Activated CD8-positive, alpha-beta memory T cell treated with anti-CD3 and anti-CD28 coated beads, Interleukin-2, amount 50 U/mL, for 4 hours (primary cell): ENCODE measurements at regions not wholly inside any gene's neighbourhood (a gene's known extent, or its start where the extent isn't known, plus 50 kb on each side); places are given as distances from the start of the nearest gene placed in this dataset.

Experiments
- DNase-seq: peaks from one replicate; pipeline ENCODE4 v3.0.0-alpha.2; 2020

DNA sequence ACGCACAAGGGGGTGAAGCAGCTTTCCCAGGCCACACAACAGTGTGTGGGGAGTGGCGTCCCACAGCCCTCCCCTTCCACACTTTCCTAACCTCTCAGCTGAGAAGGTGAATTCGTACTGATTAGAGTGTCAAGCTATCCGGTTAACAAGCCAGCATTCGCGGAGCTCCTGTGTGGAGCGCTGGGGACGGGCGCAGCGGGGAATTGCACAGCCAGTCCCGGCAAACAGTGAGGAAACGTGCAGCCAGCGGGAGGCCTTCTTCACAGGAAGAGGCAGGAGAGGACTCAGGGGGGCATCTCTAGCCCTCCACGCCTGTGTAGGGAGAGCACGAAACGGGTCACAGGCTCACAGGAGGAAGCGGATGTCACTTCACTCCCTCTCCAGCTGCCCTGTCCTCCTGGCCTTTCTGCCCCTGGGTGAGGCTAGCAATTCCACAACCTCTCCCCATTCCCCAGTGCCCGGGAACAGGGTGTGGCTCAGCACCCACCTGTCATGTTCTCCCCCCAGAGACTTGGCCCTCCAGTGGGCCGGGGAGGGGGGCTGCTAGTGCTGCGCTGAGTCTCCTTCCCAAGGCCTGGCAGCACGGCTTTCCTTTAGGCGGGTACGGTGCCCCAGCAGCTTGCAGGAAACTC lies 117.3 kb downstream of the CPZ start:
- DNase-seq, result no peak

DNA sequence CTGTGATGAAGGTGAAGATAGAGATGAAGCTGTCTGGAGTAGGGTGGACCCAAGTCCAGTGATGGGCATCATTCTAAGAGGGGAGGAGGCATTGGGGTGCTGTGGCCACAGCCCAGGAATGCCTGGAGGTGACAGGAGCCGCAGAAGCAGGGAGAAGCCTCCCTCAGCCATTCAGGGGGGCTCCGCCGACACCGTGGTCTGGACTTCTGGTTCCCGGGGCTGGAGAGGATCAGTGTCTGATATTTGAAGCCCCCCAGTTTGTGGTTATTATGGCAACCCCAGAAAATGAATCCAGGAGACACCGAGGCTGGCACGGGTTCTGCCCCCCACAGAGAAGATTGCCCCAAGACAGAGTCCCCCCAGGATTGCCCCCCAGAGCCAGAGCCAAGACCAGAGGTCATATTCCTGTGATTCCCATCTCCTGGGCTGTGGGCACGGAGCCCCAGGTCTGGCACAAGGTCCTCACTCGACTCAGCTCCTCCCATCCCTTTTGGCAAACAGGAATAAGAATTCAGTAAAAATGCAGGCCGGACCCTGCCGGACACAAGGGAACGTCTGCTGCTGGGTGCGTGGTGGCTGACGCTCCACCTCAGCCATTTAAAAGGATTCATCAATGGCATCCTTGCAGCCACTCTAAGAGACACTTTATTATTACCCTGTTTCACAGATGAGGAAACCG lies 116.6 kb downstream of the CPZ start:
- DNase-seq, result no peak

DNA sequence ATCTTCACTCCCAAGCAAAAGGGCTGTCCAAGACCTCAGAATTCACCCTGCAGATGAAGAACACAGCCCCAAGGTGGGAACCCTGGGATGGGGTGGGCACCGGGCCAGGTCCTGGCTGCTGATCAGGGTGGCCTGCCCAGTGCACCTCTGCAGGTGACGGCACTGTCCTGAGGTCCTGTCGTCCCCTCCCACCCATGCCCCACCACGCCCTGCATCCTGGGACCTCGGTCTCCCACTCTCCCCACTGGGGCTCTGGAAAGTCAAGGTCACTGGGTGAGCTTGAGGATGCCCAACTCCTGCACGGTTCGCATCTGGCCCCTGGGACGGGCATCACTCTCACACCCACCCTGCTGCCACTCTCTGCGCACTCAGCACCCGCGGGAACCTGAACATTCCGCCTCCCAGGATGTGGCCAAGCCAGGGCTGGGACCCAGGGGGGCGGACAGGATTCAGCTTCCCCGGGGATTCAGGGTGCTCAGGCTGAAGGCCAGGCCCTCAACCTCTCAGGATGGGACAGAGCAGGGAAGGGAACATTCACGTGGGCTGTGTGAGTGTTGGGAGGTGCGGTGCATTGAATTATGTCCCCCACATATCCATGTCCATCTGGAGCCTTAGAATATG lies 115.9 kb downstream of the CPZ start:
- no peak for DNase-seq

DNA sequence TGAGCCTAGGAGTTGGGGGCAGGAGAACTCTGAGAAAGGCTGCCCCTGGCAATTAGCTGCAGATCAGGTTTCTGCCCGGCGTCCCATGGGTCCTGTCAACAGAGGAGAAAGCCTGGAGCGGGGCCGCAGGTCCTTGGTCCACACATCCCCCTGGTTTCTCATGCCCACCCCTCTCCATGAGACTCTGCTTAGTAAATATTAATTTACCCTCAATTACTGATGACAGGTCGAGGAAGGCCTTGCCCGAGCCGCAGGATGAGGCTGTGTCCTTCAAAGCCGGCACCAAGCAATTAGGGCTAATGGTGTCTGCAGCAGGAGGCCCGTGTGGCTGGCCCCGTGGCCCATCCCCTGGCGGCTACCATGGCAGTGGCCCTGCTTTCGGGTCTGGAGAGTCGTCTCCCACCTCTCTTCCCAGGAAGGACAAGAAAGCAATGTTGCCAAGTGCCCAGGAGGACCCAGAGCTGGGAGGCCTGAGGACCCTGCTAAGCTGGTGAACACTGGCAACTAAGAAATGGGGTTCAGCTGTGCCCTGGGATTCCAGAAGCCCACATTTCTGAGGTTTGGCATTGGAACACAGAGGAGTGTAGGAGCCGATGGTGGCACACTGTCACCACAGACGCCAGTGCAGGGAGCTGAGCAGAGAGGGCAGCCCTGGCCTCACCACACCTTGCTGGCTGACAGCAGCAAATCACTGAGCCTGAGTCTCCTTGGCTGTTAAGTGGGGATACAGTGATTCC lies 114.6 kb downstream of the CPZ start:
- DNase-seq, result no peak

DNA sequence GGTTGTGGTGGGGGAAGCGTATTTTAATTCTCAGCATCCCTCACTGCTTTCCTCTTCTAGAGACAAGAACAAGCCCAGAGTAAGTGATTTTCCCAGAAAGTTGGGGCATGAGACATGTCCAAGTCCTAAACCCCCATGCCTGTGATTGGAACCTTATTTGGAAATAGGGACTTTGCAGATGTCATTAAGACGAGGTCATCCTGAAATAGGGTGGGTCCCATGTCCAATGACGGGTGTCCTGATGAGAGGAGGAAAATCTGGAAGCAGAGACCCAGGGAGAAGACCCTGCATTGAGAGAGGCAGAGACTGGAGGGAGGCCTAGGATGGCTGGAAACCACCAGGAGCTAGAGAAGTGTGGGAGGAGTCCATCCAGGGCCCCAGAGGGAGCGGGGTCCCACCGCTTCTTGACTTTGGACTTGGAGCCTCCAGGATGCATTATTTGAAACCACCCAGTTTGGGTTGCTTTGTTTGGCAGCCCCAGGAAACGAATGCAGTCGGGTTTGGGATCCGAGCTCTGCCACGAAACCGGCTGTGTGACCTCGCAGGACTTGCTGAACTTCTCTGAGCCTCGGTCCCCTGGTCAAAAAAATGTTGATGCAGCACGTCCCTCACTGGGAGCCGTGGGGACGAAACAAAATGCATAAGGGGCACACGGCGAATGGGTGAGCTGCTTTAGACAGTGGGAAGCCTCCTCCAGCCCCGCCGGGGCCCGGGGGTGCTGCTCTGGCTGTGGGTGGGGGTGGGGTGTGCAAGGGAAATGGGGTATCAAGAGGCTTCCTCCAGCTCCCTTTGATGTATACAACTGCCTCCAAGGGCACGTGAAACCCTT lies 113.9 kb downstream of the CPZ start:
- DNase-seq, result no peak

DNA sequence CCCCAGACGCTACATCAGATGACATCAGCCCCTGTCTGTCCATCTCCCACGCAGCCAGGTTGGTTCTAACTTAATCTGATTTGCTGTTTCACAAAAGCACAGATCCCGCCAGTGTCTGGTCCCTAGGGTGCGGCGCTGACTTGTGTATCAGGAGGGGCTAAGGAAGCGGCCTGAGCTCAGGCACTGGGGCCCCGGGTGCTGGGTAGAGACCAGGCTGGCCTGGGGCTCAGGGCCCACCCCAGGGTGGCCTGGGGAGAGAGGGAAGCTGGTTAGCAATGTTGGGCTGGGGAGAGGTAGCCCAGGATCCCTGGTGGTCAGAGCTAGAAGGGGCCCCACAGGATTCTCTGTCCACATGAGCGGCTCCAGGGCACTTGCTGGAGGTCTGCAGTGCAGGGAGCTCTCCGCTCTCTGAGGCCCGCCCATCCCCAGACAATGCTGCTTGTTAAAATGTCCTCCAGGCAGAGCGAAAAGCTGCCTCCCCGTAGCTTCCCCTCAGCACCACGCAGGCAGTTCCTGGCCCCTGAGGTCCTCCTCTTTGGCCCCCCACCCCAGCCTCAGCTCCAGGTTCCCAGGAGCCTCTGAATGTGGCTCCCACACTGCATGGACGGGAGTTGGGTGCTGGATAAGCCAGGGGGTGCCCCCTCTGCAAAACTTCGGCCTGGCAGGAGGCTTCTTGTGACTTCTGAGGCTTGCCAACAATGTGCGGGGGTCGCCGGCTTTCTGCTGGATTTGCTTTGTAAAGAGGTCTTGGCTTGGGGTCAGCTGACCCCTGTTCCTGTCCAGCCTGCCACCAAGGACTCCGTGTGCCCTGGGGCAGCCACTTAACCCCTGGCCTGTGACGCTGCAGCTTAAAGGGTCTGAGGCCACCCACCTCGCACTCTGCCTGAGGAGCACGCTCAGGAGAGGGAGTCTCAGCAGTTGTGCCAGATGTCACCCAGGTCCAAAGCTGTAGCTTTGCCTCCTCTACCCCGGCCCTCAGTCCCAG lies 112.9 kb downstream of the CPZ start:
- no peak for DNase-seq

DNA sequence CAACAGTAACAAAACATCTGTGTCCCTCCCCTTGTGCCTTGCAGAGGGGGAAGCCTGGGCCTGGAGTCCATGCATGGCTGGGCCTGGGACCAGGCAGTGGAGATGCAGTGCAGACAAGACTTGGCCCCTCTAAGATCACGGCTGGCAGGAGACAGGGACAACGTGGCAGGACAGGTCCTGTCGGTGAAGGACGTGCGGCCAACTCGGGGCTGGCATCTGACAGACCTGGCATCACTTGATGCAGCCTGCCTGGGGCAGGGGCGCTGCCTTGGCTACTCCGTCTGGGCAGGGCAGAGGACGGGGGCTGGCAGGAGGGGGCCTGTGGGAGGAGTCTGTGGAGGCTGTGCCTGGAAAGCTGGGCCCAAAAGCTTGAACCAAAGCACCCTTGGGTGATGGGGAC lies 112.1 kb downstream of the CPZ start:
- no peak for DNase-seq

DNA sequence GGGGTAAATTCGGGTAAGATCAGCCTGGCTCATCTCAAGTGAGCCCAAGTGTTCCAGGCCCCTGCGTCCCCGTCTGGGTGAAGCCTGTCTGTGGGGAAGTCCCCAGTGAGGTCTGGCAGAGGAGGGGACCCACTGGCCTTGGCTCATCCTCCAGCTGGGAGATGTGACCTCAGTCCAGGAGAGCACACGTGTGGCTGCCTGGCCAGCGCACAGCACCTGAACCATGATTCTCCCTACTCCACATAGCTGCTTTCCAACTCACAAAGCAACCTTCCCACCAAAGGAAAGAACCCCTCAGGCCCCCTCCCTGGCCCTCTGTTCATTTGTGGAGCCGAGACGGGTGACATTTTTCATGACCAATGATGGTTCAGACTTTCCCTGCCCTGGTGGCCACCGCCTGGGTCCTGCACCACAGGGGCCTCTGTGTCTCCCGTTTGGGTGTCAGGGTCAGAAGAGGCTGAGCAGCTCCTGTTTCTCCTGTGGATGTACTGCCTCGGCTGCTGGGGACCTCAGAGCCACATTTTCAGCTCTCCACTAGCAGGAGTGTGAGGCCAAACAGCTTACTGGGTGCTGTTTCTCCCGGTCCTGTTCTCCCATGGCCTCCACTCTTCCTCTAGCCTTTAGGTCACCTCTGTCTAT lies 111.4 kb downstream of the CPZ start:
- DNase-seq, result no peak

DNA sequence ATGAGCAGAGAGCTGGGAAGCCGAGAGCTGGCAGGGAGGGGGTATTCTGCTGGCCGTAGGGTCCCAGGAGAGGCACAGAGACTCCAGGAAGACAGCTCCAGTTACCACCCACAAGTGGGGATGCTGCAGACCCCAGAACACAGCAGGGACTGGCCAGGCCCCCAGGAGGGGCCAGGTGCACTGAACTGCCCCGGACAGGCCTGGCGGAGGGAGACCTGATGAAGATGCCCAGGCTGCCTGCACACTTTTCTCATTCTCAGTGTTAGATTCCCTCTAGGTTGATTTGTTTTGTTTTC lies 110.8 kb downstream of the CPZ start:
- DNase-seq, result no peak

DNA sequence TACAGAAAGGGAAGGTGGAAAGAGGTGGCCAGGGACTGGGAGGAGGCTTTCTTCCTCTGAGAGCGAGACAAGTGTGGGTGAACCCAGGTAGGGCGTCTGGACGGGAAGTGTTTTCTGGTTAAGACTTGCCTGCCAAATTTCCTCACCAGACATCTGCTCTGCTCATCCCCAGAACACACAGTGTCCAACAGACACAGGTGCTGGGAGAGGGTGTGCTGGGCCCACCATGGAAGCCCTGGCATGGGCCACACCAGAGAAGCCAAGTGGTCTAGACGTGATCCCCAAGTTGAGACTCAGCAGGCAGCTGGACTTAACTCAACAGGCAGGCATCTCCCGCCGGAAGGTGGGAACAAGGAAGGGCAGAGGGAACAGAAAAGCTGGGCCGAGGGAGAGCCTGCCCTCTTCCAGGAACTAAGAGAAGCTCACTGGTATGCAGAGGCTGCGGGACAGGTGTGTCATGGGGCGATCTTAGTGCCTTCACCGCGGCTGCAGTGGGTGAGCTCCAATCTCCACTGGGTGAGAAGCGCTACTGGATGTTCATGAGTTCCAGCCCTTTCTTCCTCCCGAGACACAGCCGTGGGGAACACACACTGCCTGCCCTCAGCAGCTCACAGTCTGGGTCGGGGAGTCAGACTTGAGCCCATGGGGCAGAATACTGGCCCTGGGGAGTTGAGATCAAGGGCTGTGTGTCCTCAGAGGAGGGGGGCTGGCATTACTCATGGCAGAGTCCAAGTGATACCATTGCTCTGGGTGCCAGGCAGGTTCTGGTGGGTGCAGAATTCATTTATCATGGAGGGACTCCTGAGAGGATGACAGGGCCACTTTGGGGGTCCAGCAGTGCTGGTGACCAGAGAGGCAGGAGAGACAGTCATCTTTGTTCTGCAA lies 110.2 kb downstream of the CPZ start:
- DNase-seq, result no peak

DNA sequence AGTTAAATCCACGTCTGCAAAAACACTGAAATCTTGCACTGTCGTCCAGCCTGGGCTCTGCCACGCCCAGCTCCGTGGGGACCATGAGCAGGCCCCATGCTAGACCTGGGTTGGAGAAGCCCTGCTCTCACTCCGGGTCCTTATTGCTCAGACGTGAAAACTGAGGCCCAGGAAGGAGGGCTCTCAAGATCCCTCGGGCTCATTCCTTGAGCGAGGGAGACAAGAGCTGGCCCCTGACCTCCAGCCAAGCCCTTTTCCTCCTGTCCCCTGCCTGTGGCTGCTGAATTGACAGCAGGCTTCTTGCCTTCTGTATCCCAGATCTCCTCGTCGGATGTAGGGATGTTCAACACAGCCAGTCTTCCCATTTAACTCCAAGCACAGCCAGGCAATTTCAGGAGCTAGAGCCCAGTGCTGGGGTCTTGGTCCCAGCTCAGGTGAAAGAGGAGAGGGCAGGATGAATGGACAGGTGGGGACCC lies 109.5 kb downstream of the CPZ start:
- DNase-seq, result no peak

DNA sequence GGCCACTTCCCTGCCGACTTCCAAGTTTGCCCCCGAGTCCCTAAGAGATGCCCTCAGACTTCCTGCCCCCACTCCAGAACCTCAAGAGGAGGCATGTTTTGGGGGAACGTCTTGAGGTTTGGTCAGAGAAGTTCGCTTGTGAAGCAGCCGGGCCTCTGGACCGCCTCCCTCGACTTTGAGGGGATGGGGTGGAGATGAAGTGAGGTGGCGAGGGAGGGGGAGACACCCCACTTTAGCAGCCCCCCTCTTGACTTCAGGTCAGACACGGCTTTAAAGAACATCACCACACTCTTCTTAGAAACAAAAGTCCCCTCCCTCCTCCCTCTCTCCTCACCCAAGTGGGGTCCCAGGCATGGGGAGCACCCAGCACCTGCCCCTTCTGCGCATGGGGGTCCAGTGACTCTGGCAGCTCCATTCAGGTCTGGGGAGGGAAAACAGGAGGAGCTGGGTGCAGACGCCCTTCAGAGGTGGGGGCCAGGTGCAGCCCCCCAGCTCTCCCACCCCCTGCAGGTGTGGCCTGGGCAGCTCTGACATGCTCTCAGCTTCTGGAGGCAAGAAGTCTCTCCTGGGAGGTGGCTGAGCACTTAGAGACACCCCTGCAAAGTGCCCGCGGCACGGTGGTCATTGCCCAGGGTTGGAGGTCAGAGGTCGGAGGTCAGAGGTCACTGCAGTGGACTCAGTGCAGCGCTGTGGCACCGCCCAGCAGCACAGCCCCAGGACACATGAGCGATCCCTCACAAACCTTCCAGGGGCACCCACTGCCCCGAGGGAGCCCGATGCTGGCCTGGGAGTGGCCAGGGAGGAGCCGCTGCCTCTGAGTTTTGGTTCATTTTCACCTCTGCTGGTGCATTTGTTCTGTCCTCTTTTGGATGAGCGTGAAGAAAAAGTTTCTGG lies 108.8 kb downstream of the CPZ start:
- DNase-seq, result no peak

DNA sequence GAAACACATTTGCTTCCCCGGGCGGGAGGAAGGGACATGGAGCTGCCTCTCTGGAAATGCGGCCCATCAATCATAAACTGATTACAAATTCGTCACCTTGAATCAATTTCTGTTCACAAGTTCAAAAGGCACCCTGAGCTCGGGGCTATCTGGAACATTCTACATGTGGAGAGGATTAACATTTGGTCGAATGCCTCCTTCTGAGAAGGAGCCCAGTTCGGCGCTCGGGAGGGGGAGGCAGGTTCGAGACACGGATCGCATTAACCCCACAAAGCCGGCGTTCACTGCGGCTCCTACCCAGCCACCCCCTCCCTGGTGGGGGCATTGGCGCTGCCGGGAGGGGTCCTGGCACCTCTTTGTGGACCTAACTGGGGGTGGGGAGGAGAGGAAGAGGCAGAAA lies 108.0 kb downstream of the CPZ start:
- no peak for DNase-seq

DNA sequence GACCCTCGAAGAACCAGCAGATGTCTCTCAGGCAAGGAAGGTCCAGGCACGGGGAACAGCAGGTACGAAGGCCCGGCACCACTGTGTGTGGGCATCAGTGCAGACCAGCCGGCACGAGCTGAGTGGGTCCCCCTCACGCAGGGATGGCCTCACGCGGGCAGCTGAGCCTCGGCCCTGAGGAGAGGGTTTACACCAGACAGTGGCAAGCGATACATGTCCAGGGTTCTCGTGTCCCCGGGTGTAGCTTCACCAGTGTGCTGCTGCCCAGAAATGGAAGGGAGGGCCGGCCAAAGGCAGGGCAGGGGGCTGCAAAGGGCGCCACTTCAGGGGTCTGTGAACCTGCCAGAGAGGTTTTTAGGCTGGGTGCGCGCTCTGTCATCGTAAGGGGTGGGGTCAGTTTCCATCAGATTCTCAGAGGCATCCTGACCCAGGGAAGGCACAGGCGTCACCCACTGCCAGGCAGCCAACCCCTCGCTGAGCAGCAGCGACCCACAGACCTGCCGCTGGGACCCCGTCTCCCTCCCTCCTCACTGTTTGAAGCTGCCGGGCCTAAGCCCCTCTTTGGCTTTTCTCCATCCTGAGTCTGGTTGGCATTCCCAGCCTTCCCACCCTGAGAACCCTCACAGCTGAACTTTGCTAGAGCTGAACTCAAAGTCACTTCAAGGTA lies 107.0 kb downstream of the CPZ start:
- DNase-seq, result no peak

DNA sequence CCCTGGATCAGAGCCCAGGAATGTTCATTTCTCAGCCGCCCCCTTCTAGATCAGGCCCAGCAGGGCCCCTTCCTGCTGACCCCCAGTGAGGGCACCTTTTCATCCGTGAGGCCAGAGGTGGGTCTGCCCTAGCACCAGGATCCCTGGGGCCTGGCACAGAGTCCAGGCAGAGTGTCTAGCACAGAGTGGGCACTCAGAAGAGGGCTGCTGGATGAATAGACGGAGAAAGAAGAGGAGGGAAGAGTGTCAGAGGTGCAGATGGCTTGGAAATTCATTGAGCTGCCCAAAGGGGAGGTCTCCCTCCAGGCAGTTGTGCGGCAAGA lies 106.5 kb downstream of the CPZ start:
- DNase-seq, result no peak

DNA sequence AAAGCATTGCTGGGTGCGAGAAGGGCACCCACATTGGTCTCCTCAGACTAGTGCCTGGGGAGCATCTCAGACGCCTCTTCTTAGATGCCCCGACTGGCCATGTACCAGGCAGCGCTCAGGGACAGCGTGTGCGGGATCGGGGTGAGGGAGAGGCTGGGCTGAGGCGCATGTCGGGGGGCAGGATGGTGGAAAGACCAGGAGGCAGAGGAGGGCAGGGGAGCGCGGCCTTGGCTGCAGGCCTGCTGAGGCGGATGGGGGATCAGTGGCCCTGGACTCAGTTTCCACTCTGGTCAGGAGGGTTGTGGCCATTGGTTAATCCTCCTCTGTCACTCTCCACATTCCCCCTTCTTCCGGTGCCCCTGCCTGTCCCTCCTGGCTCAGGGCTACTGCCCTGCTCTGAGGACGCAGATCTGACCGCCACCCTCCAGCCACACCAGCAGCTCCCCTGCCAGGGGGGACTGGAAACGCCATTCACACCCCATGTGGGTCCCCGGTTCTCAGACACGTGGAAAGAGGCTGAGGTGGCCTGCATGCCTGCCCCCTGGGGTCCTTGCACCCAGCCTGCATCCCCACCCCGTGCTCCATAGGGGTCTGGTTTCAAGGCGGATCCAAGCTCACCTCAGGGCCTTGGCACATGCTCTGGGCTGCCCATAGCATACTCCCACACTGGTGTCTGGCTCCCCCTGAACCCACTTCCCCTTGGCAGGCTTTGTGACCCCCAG lies 105.9 kb downstream of the CPZ start:
- no peak for DNase-seq

DNA sequence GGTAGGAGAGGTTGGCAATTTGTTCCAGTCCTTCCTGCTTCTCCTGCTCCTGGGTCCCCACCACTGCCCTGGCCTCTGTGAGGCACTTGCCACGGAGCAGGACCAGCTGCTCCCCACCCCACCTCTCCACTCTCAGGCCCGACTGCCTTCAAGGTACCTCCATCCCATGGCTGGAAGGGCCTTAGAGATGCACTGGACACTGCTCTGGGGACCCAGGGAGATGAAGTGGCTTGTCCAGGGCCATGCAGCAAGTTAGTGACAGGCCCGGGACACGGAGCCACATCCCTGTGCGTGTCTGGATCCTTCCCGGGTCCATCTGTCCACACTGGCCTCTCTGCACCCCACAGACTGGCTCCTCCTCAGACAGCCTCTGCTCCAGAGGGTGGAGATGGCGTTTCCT lies 105.3 kb downstream of the CPZ start:
- DNase-seq, result no peak
